ENCODE measurements at regions not wholly inside any gene's neighbourhood (a gene's known extent, or its start where the extent isn't known, plus 50 kb on each side); places are given as distances from the start of the nearest gene placed in this dataset.

DNA sequence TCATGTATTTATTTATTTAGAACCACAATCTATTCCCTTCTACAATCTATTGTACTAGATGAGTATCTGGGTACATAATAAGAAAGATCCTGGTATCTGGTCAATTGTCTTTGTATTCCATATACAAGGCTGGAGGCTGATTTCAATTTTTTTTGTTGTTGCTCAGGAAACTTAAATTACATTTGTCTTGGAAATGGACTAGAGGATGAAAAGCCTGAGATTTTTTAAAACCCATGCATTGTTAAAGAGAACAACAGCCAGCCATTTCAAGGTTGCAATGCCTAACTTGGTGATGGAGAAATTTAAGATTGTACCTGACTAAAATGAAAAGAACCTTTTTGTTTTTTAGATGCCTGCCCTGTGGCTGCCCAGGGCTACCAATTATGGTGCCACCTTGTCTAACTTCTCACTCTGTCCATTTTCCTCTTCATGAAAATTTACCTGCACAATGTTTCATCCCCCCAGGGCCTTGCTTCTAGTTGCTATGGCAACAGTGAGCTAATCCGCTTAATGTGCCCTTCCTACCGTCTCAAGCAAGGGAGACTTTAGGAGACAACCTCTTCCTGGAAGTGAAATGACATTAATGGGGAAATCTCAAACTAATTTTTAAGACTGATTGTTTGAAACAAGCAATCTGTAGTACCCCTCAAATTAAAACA, 203.7 kb upstream of the PHYHIPL start:
- TF ChIP-seq POLR2A (IDR thresholded peaks at IDR 0.05) (no peak), EP300 (IDR thresholded peaks at IDR 0.05) (no peak)
- TF ChIP-seq, protein P1, sequence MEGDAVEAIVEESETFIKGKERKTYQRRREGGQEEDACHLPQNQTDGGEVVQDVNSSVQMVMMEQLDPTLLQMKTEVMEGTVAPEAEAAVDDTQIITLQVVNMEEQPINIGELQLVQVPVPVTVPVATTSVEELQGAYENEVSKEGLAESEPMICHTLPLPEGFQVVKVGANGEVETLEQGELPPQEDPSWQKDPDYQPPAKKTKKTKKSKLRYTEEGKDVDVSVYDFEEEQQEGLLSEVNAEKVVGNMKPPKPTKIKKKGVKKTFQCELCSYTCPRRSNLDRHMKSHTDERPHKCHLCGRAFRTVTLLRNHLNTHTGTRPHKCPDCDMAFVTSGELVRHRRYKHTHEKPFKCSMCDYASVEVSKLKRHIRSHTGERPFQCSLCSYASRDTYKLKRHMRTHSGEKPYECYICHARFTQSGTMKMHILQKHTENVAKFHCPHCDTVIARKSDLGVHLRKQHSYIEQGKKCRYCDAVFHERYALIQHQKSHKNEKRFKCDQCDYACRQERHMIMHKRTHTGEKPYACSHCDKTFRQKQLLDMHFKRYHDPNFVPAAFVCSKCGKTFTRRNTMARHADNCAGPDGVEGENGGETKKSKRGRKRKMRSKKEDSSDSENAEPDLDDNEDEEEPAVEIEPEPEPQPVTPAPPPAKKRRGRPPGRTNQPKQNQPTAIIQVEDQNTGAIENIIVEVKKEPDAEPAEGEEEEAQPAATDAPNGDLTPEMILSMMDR (IDR thresholded peaks at IDR 0.05), result no peak

Data from suprapubic skin (tissue), 3 donors.